GM10266 (cell line): ENCODE measurements at regions not wholly inside any gene's neighbourhood (a gene's known extent, or its start where the extent isn't known, plus 50 kb on each side); places are given as distances from the start of the nearest gene placed in this dataset.

Source experiments
- DNase-seq: peaks from one replicate; pipeline ENCODE4 v3.0.0; 2012; ENCODE audit errors: extremely low spot score
- CTCF ChIP-seq: IDR thresholded peaks from 2 replicates; pipeline ENCODE4 v1.5.1; 2012; ENCODE audit warnings: mild to moderate bottlenecking, low read depth; ENCODE audit not compliant: control insufficient read depth, insufficient read depth; ENCODE audit errors: missing control alignments

GRCh38 chr17:52710363-52710901 is 551.9 kb upstream of the CA10 start:
- no peak for DNase-seq
- no peak for TF ChIP-seq CTCF

- no peak for DNase-seq
- no peak for TF ChIP-seq CTCF
Measured at GRCh38 chr17:52709724-52710123, 551.2 kb upstream of the CA10 start.

- no peak for DNase-seq
- no peak for TF ChIP-seq CTCF
Measured at GRCh38 chr17:52696362-52696761, 537.8 kb upstream of the CA10 start.

- no peak for TF ChIP-seq CTCF
- no peak for DNase-seq
Measured at GRCh38 chr17:52686140-52686539, 527.6 kb upstream of the CA10 start.

- TF ChIP-seq CTCF = no peak
- no peak for DNase-seq
Measured at GRCh38 chr17:52681480-52681879, 523.0 kb upstream of the CA10 start.

GRCh38 chr17:52678211-52678610 is 519.7 kb upstream of the CA10 start:
- no peak for DNase-seq
- no peak for TF ChIP-seq CTCF

- no peak for DNase-seq
- TF ChIP-seq CTCF = no peak
Measured at GRCh38 chr17:52674686-52675085, 516.2 kb upstream of the CA10 start.
